GM12891 (cell line): ENCODE measurements at regions not wholly inside any gene's neighbourhood (a gene's known extent, or its start where the extent isn't known, plus 50 kb on each side); places are given as distances from the start of the nearest gene placed in this dataset.

ENCODE experiments used
- POLR2AphosphoS5 ChIP-seq: IDR thresholded peaks from 2 replicates; pipeline ENCODE4 v1.6.1; 2011; ENCODE audit warnings: low read depth, low read length, control low read depth
- SPI1 ChIP-seq: IDR thresholded peaks from 2 replicates; pipeline ENCODE4 v1.6.1; 2011; ENCODE audit warnings: low read depth, low read length, control low read depth
- TAF1 ChIP-seq: IDR thresholded peaks from 2 replicates; pipeline ENCODE4 v1.6.1; 2011; ENCODE audit warnings: low read depth, low read length, control low read depth

DNA sequence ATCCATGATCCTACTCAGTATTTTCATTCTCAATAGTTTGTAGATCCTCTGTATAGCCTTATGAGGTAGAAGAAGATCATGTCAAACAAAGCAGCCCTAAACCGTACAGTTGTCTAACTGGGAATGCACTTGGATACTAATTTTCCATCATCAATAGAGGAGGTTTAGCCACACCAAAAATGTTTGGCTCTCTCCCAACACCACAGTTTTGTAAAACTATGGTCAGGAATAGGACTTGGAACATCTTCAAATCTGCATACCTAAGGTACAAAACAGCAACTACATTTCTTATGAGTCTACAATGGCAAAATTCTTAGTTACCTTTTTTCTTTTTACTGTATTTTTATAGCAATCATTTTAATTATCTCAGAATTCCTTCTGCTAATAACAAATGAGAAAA, 1001.6 kb downstream of the ROBO2 start:
- TF ChIP-seq SPI1 (no peak), POLR2AphosphoS5 (no peak), TAF1 (no peak)
